ENCODE measurements at regions not wholly inside any gene's neighbourhood (a gene's known extent, or its start where the extent isn't known, plus 50 kb on each side); places are given as distances from the start of the nearest gene placed in this dataset.

DNA sequence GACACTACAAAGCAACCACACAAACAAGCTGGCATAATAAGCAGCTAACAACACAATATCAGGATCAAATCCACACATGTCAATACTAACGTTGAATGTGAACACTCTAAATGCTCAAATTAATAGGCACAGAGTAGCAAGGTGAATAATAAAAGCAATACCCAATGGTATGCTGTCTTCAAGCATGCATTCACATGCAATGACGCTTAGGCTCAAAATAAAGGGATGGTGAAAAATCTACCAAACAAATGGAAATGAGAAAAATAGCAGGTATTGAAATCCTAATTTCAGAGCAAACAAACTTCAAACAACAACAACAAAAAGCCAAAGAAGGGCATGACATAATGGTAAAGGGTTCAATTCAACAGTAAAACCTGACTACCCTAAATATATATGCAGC, 74.0 kb upstream of the FAM47B start:
- CTCF ChIA-PET: no interaction called here
- TF ChIP-seq, protein P1, sequence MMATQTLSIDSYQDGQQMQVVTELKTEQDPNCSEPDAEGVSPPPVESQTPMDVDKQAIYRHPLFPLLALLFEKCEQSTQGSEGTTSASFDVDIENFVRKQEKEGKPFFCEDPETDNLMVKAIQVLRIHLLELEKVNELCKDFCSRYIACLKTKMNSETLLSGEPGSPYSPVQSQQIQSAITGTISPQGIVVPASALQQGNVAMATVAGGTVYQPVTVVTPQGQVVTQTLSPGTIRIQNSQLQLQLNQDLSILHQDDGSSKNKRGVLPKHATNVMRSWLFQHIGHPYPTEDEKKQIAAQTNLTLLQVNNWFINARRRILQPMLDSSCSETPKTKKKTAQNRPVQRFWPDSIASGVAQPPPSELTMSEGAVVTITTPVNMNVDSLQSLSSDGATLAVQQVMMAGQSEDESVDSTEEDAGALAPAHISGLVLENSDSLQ (IDR thresholded peaks at IDR 0.05): no peak
- TF ChIP-seq ARNT (IDR thresholded peaks at IDR 0.05) (no peak), SP1 (IDR thresholded peaks at IDR 0.05) (no peak), L3MBTL2 (conservative IDR thresholded peaks at IDR 0.05) (no peak), CTBP1 (IDR thresholded peaks at IDR 0.05; ENCODE audit: borderline replicate concordance) (no peak), SUZ12 (IDR thresholded peaks at IDR 0.05) (no peak), NFRKB (IDR thresholded peaks at IDR 0.05) (no peak), LEF1 (IDR thresholded peaks at IDR 0.05; ENCODE audit: borderline replicate concordance) (no peak), BHLHE40 (IDR thresholded peaks at IDR 0.05; ENCODE audit: borderline replicate concordance) (no peak), FOXM1 (IDR thresholded peaks at IDR 0.05; ENCODE audit: borderline replicate concordance) (no peak), ZNF384 (IDR thresholded peaks at IDR 0.05) (no peak), ELF4 (IDR thresholded peaks at IDR 0.05) (no peak), HDGF (IDR thresholded peaks at IDR 0.05; ENCODE audit: borderline replicate concordance) (no peak), FOXA1 (IDR thresholded peaks at IDR 0.05) (no peak), FOXK2 (IDR thresholded peaks at IDR 0.05) (no peak), TARDBP (IDR thresholded peaks at IDR 0.05) (no peak)
- no peak for DNase-seq (ENCODE audit: extremely low spot score)
- POLR2A ChIA-PET: no interaction called here

DNA sequence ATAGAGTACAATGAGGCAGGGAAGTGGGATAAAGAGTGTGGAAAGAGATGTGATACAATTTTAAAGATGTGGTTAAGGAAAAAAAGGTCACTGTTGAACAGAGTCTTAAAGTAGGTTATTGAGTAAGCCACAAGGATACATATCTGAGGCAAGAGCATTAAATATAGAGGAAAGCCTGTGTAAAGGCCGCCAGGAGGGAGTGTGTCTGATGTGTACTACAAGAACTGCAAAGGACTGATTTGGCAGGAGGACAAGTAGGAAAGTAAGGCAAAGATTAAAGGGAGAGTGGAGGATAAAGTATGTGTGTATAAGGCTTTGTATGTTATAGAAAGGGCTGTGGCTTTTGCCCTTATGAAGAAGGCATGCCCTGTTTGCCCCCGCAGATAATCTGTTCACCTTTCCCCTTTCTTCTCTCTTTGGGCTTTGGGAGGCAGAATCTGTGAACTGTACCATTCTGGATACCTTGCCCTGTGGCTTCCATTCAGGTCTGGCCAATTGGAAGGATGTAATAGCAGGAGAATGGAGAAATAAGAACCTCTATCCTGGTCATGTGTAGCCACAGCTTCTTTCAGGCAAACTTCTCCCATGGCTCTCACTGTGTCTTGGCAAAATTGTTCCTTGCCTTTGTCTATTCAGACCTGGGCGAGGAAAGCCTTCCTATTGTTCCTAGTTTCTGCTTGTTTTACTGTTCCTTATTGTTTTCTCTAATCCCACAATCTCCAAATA, 68.9 kb upstream of the FAM47B start:
- CTCF ChIA-PET: no interaction called here
- POLR2A ChIA-PET: no interaction called here
- DNase-seq (ENCODE audit: extremely low spot score): no peak
- TF ChIP-seq ARNT (IDR thresholded peaks at IDR 0.05) (no peak), HDGF (IDR thresholded peaks at IDR 0.05; ENCODE audit: borderline replicate concordance) (no peak), L3MBTL2 (conservative IDR thresholded peaks at IDR 0.05) (no peak), SP1 (IDR thresholded peaks at IDR 0.05) (no peak), BHLHE40 (IDR thresholded peaks at IDR 0.05; ENCODE audit: borderline replicate concordance) (no peak), FOXA1 (IDR thresholded peaks at IDR 0.05) (no peak), CTBP1 (IDR thresholded peaks at IDR 0.05; ENCODE audit: borderline replicate concordance) (no peak), ELF4 (IDR thresholded peaks at IDR 0.05) (no peak)

DNA sequence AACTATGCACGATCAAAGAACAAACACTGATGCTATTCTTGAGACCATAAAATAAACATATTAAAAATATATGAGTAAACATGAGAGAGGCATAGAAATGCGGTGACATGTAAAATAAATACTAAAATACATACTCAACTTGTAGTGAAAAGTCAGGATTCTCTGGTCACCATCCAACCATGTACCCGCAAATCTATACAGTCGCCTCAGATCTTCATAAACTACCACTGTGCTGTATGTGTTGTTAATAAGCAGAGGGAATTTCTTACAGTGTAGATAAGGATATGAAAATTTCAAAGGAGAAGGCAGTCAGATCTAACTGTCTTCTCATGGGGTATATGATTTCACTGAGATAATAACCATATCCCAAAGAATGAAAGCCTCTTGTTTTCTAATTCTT, 67.8 kb upstream of the FAM47B start:
- ChIA-PET POLR2A (no interaction called here), CTCF (no interaction called here)
- no peak for TF ChIP-seq CTBP1 (IDR thresholded peaks at IDR 0.05; ENCODE audit: borderline replicate concordance)
- TF ChIP-seq SUZ12 (IDR thresholded peaks at IDR 0.05): no peak
- TF ChIP-seq ELF4 (IDR thresholded peaks at IDR 0.05): no peak
- no peak for TF ChIP-seq SP1 (IDR thresholded peaks at IDR 0.05)
- no peak for TF ChIP-seq HDGF (IDR thresholded peaks at IDR 0.05; ENCODE audit: borderline replicate concordance)
- no peak for TF ChIP-seq ZNF384 (IDR thresholded peaks at IDR 0.05)
- TF ChIP-seq ARNT (IDR thresholded peaks at IDR 0.05): no peak
- TF ChIP-seq, protein P1 (IDR thresholded peaks at IDR 0.05): no peak
- no peak for TF ChIP-seq FOXK2 (IDR thresholded peaks at IDR 0.05)
- no peak for TF ChIP-seq LEF1 (IDR thresholded peaks at IDR 0.05; ENCODE audit: borderline replicate concordance)
- no peak for TF ChIP-seq L3MBTL2 (conservative IDR thresholded peaks at IDR 0.05)
- TF ChIP-seq FOXA1 (IDR thresholded peaks at IDR 0.05): no peak
- no peak for TF ChIP-seq NFRKB (IDR thresholded peaks at IDR 0.05)
- no peak for TF ChIP-seq BHLHE40 (IDR thresholded peaks at IDR 0.05; ENCODE audit: borderline replicate concordance)
- TF ChIP-seq TARDBP (IDR thresholded peaks at IDR 0.05): no peak
- no peak for TF ChIP-seq FOXM1 (IDR thresholded peaks at IDR 0.05; ENCODE audit: borderline replicate concordance)
- DNase-seq (ENCODE audit: extremely low spot score): no peak

DNA sequence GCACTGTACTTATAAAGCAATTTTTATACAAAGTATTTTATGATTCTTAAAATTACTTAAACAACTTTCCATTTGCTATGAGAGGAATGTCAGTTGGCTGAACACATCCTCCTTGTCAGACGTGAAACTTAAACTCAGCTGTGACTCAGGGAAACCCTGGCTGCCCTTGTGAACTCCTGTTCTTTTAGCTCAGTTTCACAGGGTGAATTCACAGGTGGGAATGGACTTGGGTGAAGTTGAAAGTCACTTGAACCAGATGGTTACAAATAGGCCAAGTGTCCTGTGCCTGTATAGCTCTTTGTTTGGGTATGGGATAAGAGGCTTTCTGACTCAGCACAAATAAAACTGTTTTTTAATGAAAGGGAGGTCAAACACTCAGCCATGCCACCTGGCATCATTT, 67.4 kb upstream of the FAM47B start:
- ChIA-PET CTCF (no interaction called here), POLR2A (interaction anchor here (0.5 kb wide), 1 partner anchor 39 kb away, joined by 3 read pairs; no protein-coding TSS in a partner anchor)
- TF ChIP-seq ZNF384 (IDR thresholded peaks at IDR 0.05) (no peak), HDGF (IDR thresholded peaks at IDR 0.05; ENCODE audit: borderline replicate concordance) (no peak)
- DNase-seq (ENCODE audit: extremely low spot score): no peak

DNA sequence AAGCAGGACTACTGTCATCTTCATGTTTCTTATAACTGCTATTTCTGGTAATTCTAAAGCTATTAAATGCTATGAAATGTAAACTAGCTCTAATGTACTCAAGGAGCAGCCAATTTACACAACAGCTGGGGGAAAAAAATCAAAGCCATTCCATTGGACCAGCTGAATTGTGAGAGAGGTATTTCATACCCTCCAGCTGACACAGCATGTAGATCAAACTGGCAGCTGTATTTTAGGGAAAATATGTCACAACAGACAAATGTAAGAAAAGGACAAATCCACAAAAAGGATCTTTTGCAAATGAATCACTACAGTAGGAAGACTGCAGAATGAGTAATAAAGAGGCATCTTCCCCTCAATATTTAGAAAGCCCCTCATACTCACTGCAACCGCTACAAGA, 65.2 kb upstream of the FAM47B start:
- ChIA-PET POLR2A (no interaction called here), CTCF (no interaction called here)
- TF ChIP-seq ZNF384 (IDR thresholded peaks at IDR 0.05): no peak
- TF ChIP-seq FOXK2 (IDR thresholded peaks at IDR 0.05): no peak
- TF ChIP-seq FOXA1 (IDR thresholded peaks at IDR 0.05): no peak
- TF ChIP-seq ELF4 (IDR thresholded peaks at IDR 0.05): no peak
- TF ChIP-seq FOXM1 (IDR thresholded peaks at IDR 0.05; ENCODE audit: borderline replicate concordance): no peak
- TF ChIP-seq, protein P1 (IDR thresholded peaks at IDR 0.05): no peak
- no peak for TF ChIP-seq LEF1 (IDR thresholded peaks at IDR 0.05; ENCODE audit: borderline replicate concordance)
- TF ChIP-seq ARNT (IDR thresholded peaks at IDR 0.05): no peak
- no peak for TF ChIP-seq BHLHE40 (IDR thresholded peaks at IDR 0.05; ENCODE audit: borderline replicate concordance)
- no peak for TF ChIP-seq NFRKB (IDR thresholded peaks at IDR 0.05)
- no peak for DNase-seq (ENCODE audit: extremely low spot score)

DNA sequence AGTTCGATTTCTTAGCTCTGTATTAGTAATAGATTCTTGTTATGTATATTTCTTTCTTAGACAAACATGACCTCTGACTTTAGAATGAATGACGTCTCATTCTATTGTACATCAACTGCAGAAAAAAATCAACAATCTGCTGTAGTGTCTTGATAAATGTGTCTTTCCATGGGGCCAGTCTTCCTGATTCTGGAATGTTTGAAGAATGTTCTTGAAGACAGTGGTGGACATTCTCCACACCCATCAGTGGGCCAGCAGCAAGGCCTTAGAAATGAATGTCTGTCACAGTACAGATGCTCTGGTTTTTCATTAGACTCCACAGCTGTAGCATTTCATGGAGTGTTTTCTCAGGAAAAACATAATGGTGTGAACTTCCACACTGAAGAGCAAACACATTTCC, 63.2 kb upstream of the FAM47B start:
- DNase-seq (ENCODE audit: extremely low spot score): no peak
- CTCF ChIA-PET: no interaction called here
- TF ChIP-seq, protein P1 (IDR thresholded peaks at IDR 0.05): no peak
- TF ChIP-seq TARDBP (IDR thresholded peaks at IDR 0.05) (no peak), ELF4 (IDR thresholded peaks at IDR 0.05) (no peak), FOXK2 (IDR thresholded peaks at IDR 0.05) (no peak), SP1 (IDR thresholded peaks at IDR 0.05) (no peak), CTBP1 (IDR thresholded peaks at IDR 0.05; ENCODE audit: borderline replicate concordance) (no peak), LEF1 (IDR thresholded peaks at IDR 0.05; ENCODE audit: borderline replicate concordance) (no peak), L3MBTL2 (conservative IDR thresholded peaks at IDR 0.05) (no peak), ARNT (IDR thresholded peaks at IDR 0.05) (no peak), SUZ12 (IDR thresholded peaks at IDR 0.05) (no peak), HDGF (IDR thresholded peaks at IDR 0.05; ENCODE audit: borderline replicate concordance) (no peak), BHLHE40 (IDR thresholded peaks at IDR 0.05; ENCODE audit: borderline replicate concordance) (no peak), FOXM1 (IDR thresholded peaks at IDR 0.05; ENCODE audit: borderline replicate concordance) (no peak), ZNF384 (IDR thresholded peaks at IDR 0.05) (no peak), FOXA1 (IDR thresholded peaks at IDR 0.05) (no peak), NFRKB (IDR thresholded peaks at IDR 0.05) (no peak)
- POLR2A ChIA-PET: no interaction called here

All from HEK293T (cell line).